ENCODE measurements at regions not wholly inside any gene's neighbourhood (a gene's known extent, or its start where the extent isn't known, plus 50 kb on each side); places are given as distances from the start of the nearest gene placed in this dataset.

DNA sequence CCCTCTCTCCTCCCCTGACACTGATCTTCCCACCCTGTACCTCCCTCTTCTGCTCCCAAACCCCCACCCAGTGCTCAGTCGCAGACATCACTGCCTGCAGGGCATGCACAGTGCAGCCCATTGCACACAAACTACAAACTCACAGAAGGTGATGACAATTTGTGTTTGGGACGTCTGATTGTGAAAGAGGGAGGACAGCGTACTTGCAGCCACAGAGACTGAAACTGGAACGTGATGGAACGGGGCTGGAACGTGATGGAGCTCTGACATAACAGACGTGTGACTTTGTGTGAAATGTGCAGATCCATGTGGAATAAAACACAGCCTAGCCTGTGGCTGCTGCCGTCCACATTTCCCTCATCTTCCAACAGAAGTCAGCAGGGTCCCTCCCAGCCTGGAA, 57.3 kb upstream of the CEACAM8 start:
- no peak overlapping the region for H3K4me3 ChIP-seq
- no peaks in the 10 kb centered on the region for H3K36me3 ChIP-seq (ENCODE audit: low read depth)
- DNase-seq (no peak), ATAC-seq (no peak)
- intact Hi-C loops (cut with DNase I, micrococcal nuclease), result no loop called here
- no peak for TF ChIP-seq CTCF (IDR thresholded peaks at IDR 0.05)
- H3K9me3 ChIP-seq, result no peaks in the 10 kb centered on the region
- H3K4me1 ChIP-seq (ENCODE audit: low read depth), result no peaks in the 10 kb centered on the region
